Small intestine (tissue), 7 donors: ENCODE measurements at regions not wholly inside any gene's neighbourhood (a gene's known extent, or its start where the extent isn't known, plus 50 kb on each side); places are given as distances from the start of the nearest gene placed in this dataset.
"Not testable (repeated sequence)": the region's sequence is repeated elsewhere in the genome, so short reads cannot be mapped to it uniquely, and the experiment has no call there.

ENCODE experiments used
- DNase-seq, 2 donors: peaks; one replicate each; pipeline versions ENCODE4 v3.0.0 to v3.0.0-alpha.2; 2013
- FAIRE-seq: peaks from 2 replicates; lab custom pipeline; 2012; peaks lifted over from hg19 to GRCh38; lab: Jason Lieb, UNC
- H3K27ac ChIP-seq, 3 donors: one replicate each; pipeline ENCODE4 v1.5.1; 2013; ENCODE audit warnings: low read length in 2 of 3, mild to moderate bottlenecking in 2 of 3, control low read depth in 1 of 3, inconsistent platforms in 1 of 3, low read depth in 1 of 3, moderate library complexity in 1 of 3
- H3K27me3 ChIP-seq, 3 donors: one replicate each; pipeline ENCODE4 v1.6.1; 2013; ENCODE audit warnings: low read length in 3 of 3, inconsistent platforms in 1 of 3; ENCODE audit not compliant: control insufficient read depth in 3 of 3, insufficient read depth in 3 of 3
- H3K36me3 ChIP-seq, 3 donors: one replicate each; pipeline ENCODE4 v1.6.1; 2013; ENCODE audit warnings: low read length in 3 of 3, inconsistent platforms in 1 of 3, low read depth in 1 of 3, mild to moderate bottlenecking in 1 of 3, moderate library complexity in 1 of 3; ENCODE audit not compliant: control insufficient read depth in 3 of 3, insufficient read depth in 2 of 3
- H3K4me1 ChIP-seq, 3 donors: one replicate each; pipeline ENCODE4 v1.6.1; 2013; ENCODE audit warnings: low read length in 2 of 3, inconsistent platforms in 1 of 3, low read depth in 1 of 3, mild to moderate bottlenecking in 1 of 3, moderate library complexity in 1 of 3; ENCODE audit not compliant: control insufficient read depth in 3 of 3, insufficient read depth in 2 of 3
- H3K4me3 ChIP-seq, 3 donors: one replicate each; pipeline ENCODE4 v1.5.1; 2013; ENCODE audit warnings: low read length in 3 of 3, control low read depth in 1 of 3, inconsistent platforms in 1 of 3, low read depth in 1 of 3, mild to moderate bottlenecking in 1 of 3, moderate library complexity in 1 of 3
- H3K9me3 ChIP-seq, 2 donors: one replicate each; pipeline ENCODE4 v1.6.1; 2013; ENCODE audit warnings: low read depth in 1 of 2, low read length in 1 of 2; ENCODE audit not compliant: control insufficient read depth in 2 of 2, insufficient read depth in 1 of 2
- WGBS, 3 donors: extraction: QIAGEN DNeasy Blood & Tissue Kit; methylation state at CpG; one replicate each; pipeline ENCODE4 v1.1.7; 2013; 5-methylcytosine and 5-hydroxymethylcytosine counted together
- donor health status: healthy with polysubstance abuse.
- donor health status: control.
- donor health status: control.
- donor health status: Bipolar disorder and iron deficiency.
- donor health status: healthy.

DNA sequence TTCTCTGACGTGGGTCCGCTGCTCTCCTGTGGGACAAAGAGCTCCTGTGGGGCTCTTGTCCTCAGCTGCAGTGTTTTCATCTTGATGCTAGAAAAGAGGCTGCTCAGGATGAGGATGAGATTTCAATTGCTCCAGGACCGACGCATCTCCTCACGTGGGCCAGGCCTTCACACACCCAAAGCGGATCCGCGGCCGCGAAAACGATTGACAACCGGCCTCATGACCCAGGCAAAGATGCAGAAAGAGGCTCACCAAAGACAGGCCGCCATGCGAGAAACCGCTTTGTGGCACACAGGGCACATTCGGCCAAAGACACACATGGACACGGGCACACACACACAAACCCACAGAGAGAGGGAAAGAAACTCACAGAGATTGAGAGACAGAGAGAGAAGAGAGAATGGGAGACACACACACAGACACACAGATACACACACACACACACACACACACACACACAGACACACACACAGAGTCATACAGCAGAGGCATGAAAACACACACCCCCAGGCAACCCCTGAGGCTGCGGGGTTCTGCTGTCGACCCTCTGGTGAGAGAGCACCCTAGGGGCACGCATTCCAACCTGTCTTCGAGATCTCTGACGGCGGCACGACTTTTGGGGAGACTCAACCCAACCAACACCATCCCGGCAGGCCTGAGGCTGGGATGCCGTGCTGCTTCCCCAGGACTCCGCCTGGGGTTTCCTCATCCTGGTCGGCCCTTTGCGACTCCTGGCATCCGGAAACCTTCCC lies 168.5 kb upstream of the ZNF337 start:
- FAIRE-seq, H3K36me3 ChIP-seq, H3K9me3 ChIP-seq, H3K27ac ChIP-seq, DNase-seq, H3K4me1 ChIP-seq: not testable (repeated sequence)
- WGBS, 3 donors = 53 to 61% (median 56%) methylated on average over 30 of the region's 30 CpGs
- Histone ChIP-seq H3K27me3 (peaks cover 4 to 64% (median 13%) of the 10 kb centered on the region in 3 donors), H3K4me3 (peak overlapping the region in 1 of 3 donors; percentile 18)

DNA sequence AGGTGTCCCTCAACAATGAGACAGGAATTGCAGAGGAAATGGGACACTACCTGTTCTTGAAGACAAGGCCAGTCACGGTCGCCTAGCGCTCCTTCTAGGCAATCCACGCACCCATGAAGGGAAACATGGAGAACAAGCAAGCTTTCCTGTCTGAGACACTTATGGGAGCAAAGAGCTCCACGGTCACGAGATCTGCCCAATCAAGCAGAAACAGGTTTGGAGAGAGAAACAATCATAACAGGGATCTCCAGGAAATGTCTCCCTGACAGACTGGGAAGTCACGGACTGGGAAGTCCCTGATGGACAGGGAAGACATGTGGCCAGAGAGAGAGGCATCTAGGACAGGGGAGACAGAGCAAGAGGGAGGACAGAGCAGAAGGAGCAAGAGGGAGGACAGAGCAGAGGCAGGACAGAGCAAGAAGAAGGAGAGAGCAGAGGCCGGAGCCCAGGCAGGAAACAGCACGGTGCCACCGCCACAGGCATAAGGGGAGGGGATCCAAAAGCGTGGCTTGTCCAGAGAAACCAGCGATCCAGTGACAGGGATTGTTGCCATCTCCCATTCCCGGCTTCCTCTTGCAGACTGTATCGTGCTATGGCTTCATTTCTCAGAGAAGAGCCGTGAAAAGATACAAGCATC lies 167.8 kb upstream of the ZNF337 start:
- Histone ChIP-seq H3K27me3 (peaks cover 4 to 70% (median 13%) of the 10 kb centered on the region in 3 donors), H3K36me3 (no peaks in the 10 kb centered on the region), H3K27ac (no peak overlapping the region), H3K9me3 (no peaks in the 10 kb centered on the region), H3K4me1 (peaks cover 0 to 3% (median 0%) of the 10 kb centered on the region in 3 donors), H3K4me3 (no peak overlapping the region)
- no peak for DNase-seq
- WGBS, 3 donors = 67 to 74% (median 70%) methylated on average over 15 of the region's 15 CpGs
- no peak for FAIRE-seq

DNA sequence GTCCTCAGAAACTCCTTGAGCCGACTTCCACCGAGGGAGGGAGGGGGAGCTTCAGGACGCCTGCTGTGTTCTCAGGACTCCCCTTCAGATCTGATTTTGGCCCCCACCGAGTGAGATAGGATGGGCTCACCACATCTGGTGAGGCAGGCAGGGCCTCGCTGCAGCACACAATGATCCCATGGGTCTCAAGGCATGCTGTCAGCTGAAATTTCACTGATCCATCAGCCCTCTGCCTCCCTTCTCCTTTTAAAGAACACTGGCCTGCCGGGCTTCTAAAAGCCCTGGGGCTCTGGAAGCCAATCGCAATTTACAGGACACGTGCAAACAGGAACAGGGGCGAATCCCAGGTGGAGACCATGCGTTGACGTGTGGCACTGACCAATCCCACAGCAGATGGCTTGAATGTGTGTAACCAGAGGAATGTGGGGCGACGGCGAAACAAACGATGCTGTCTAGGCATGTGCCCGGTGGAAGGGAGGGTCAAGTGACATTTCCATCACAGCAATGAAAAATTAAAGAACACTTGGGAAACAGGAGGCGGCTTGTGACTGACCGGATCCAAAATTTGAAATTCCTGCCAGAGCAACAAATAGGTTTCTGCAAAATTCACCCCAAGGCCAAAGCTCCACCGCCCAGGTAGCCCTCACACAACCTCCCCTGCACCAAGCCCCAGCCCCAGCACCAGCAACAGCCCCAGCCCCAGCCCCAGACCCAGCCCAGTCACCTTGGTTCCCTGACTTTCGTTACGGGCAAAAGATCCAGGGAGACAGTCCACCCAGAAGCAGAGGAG lies 167.1 kb upstream of the ZNF337 start:
- DNase-seq (no peak), FAIRE-seq (no peak)

DNA sequence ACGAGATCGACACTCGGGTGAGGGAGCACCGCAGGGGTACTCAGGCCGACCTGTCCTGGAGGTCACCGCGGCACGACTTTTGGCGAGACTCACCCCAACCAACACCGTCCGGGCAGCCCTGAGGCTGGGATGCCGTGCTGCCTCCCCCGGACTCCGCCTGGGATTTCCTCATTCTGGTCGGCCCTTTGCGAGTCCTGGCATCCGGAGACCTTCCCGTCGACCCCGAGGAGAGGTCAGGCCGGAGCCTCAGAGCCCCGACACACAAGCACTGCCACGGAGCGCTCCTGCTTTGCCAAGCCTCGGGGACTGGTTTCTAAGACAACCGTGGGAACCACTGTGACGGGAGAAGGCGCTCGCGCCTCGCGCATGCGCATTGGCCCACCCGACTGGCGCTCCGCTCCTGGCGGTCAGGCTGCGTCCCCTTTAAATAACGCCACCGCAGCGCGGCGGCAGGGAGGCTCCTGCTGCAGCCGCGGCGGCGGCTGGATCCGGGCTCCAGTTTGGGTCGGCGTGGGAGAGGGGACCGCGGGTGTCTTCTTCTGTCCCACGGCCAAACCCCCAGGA lies 166.4 kb upstream of the ZNF337 start:
- H3K27me3 ChIP-seq = peaks cover 4 to 65% (median 20%) of the 10 kb centered on the region in 3 donors
- H3K36me3 ChIP-seq, H3K27ac ChIP-seq, FAIRE-seq, H3K9me3 ChIP-seq, H3K4me1 ChIP-seq: not testable (repeated sequence)
- DNase-seq = peak; percentile 76 to 84
- WGBS, 3 donors = 1 to 2% (median 1%) methylated on average over 45 to 53 of the region's 53 CpGs
- H3K4me3 ChIP-seq = peak overlapping the region in 2 of 3 donors; percentile 22 to 30

More for the DNA sequence above, 167.1 kb upstream of the ZNF337 start:
- Histone ChIP-seq H3K4me1 (peaks cover 0 to 3% (median 0%) of the 10 kb centered on the region in 3 donors), H3K36me3 (no peaks in the 10 kb centered on the region), H3K27me3 (peaks cover 4 to 65% (median 14%) of the 10 kb centered on the region in 3 donors), H3K9me3 (no peaks in the 10 kb centered on the region), H3K4me3 (peak overlapping the region in 2 of 3 donors; percentile 22 to 25), H3K27ac (no peak overlapping the region)
- WGBS, 3 donors = 22 to 30% (median 24%) methylated on average over 21 of the region's 21 CpGs

GRCh38 chr20:25860531-25861150 lies 164.0 kb upstream of the ZNF337 start:
- H3K4me1 ChIP-seq = peaks cover 0 to 3% (median 0%) of the 10 kb centered on the region in 3 donors
- no peaks in the 10 kb centered on the region for H3K36me3 ChIP-seq
- H3K27ac ChIP-seq = no peak overlapping the region
- H3K27me3 ChIP-seq = peaks cover 4 to 60% (median 17%) of the 10 kb centered on the region in 3 donors
- no peak for FAIRE-seq
- peaks cover 0 to 7% of the 10 kb centered on the region in 2 donors for H3K9me3 ChIP-seq
- 50 to 56% (median 55%) methylated on average over 23 of the region's 23 CpGs for WGBS, 3 donors
- no peak for DNase-seq
- H3K4me3 ChIP-seq = no peak overlapping the region

DNA sequence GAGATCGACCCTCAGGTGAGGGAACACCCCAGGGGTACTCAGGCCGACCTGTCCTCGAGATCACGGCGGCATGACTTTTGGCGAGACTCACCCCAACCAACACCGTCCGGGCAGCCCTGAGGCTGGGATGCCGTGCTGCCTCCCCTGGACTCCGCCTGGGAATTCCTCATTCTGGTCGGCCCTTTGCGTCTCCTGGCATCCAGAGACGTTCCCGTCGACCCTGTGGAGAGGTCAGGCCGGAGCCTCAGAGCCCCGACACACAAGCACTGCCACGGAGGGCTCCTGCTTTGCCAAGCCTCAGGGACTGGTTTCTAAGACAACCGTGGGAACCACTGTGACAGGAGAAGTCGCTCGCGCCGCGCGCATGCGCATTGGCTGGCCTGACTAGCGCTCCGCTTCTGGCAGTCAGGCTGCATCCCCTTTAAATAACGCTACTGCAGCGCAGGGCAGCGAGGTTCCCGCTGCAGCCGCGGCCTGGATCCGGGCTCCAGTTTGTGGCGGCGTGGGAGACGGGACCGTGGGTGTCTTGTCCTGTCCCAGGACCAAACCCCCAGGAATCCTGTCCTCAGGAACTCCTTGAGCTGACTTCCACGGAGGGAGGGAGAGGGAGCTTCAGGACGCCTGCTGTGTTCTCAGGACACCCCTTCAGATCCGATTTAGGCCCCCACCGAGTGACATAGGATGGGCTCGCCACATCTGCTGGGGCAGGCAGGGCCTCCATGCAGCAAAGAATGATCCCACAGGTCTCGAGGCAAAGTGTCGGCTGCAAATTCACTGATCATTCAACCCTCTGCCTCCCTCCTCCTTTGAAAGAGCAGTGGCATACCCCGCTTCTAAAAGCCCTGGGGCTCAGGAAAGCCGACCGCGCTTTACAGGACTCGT lies 163.2 kb upstream of the ZNF337 start:
- FAIRE-seq (no peak), DNase-seq (peak; percentile 31 to 50)
- peaks cover 4 to 56% (median 16%) of the 10 kb centered on the region in 3 donors for H3K27me3 ChIP-seq
- no peak overlapping the region for H3K4me3 ChIP-seq
- H3K36me3 ChIP-seq = no peaks in the 10 kb centered on the region
- peaks cover 0 to 3% (median 0%) of the 10 kb centered on the region in 3 donors for H3K4me1 ChIP-seq
- WGBS, 3 donors = 16 to 20% (median 20%) methylated on average over 51 of the region's 51 CpGs
- H3K27ac ChIP-seq = no peak overlapping the region
- peaks cover 0 to 7% of the 10 kb centered on the region in 2 donors for H3K9me3 ChIP-seq
